Skeletal muscle satellite cell (primary cell): ENCODE measurements at regions not wholly inside any gene's neighbourhood (a gene's known extent, or its start where the extent isn't known, plus 50 kb on each side); places are given as distances from the start of the nearest gene placed in this dataset.

Experiments
- H3K27me3 ChIP-seq: 2 replicates; pipeline ENCODE4 v1.7.0; 2013; ENCODE audit warnings: low read length; ENCODE audit not compliant: control insufficient read depth, insufficient read depth
- H3K36me3 ChIP-seq: 2 replicates; pipeline ENCODE4 v1.7.0; 2013; ENCODE audit warnings: mild to moderate bottlenecking, control low read depth, low read length; ENCODE audit not compliant: insufficient read depth
- H3K4me1 ChIP-seq: 2 replicates; pipeline ENCODE4 v1.7.0; 2013; ENCODE audit warnings: low read length; ENCODE audit not compliant: control insufficient read depth, insufficient read depth
- H3K4me2 ChIP-seq: 2 replicates; pipeline ENCODE4 v1.7.0; 2013; ENCODE audit warnings: mild to moderate bottlenecking, low read length
- H3K4me3 ChIP-seq: 2 replicates; pipeline ENCODE4 v1.7.0; 2013; ENCODE audit warnings: low read length
- H3K9ac ChIP-seq: 2 replicates; pipeline ENCODE4 v1.7.0; 2013; ENCODE audit warnings: mild to moderate bottlenecking, low read depth, low read length, moderate library complexity
- H3K9me3 ChIP-seq: replicated peaks from 2 replicates; pipeline ENCODE4 v1.7.0; 2013; ENCODE audit warnings: mild to moderate bottlenecking, control low read depth, low read length

DNA sequence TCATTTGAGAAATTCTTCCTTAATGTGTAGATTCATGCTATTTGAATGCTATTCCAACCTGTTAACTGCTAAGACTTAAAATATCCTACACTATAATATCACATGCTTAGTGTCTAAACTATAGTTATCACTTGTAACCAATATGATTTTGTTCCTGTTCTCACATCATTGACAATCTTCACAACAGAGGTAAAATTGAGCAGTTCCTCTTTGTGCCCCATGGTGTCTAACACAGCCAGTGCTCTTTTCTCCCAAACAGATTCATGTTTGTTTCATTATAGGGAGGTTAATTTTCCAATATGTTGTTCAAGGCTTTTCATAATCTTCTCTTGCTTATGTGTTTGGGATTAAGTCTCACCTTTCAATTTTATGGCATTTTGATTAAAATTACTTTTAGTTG lies 591.1 kb downstream of the ZPLD1 start:
- Histone ChIP-seq H3K27me3 (no peaks in the 10 kb centered on the region), H3K9me3 (no peaks in the 10 kb centered on the region), H3K4me2 (no peak overlapping the region), H3K4me3 (no peak overlapping the region), H3K9ac (no peak overlapping the region), H3K36me3 (no peaks in the 10 kb centered on the region), H3K4me1 (no peaks in the 10 kb centered on the region)

DNA sequence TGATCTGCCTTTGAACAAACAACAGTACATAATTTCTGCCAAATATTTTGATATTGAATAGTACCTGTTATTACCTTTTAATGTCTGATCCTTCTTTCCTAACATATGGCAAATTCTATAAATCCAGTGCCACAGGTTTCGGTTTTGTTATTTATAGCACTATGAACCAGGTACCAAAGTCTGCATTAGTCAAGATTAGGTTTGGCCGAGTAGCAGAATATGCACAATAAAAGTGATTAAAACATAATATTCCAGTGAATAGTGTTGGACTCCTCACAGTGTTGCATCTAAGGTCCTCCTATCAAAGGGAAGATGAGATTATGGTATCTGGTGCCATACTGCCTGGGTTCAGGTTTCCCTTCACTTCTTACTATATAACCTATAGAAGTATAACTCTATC lies 599.0 kb downstream of the ZPLD1 start:
- Histone ChIP-seq H3K9me3 (no peaks in the 10 kb centered on the region), H3K4me1 (no peaks in the 10 kb centered on the region), H3K4me2 (no peak overlapping the region)

DNA sequence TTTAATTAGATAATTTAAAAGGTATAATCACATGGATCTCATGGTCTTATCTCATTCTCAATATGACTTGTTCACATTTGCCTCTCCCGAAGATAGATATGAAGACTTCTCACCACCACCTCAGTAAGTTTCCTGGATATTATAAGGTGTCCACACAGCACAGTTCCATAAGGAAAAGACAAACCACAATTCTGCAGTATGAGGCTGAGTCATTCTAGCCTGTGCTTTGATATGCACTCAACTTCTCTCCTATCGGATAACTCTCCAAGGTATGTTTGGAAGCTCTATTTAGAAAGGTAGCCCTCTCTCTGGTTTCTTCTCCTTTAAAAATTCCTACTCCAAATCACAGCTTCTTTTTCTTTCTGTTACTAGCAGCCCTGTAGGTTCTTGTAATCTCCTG lies 612.8 kb downstream of the ZPLD1 start:
- Histone ChIP-seq H3K4me1 (no peaks in the 10 kb centered on the region), H3K4me2 (no peak overlapping the region), H3K9ac (no peak overlapping the region), H3K9me3 (no peaks in the 10 kb centered on the region), H3K36me3 (no peaks in the 10 kb centered on the region), H3K27me3 (no peaks in the 10 kb centered on the region), H3K4me3 (no peak overlapping the region)

More for the DNA sequence above, 599.0 kb downstream of the ZPLD1 start:
- Histone ChIP-seq H3K36me3 (no peaks in the 10 kb centered on the region), H3K4me3 (no peak overlapping the region), H3K9ac (no peak overlapping the region), H3K27me3 (no peaks in the 10 kb centered on the region)

DNA sequence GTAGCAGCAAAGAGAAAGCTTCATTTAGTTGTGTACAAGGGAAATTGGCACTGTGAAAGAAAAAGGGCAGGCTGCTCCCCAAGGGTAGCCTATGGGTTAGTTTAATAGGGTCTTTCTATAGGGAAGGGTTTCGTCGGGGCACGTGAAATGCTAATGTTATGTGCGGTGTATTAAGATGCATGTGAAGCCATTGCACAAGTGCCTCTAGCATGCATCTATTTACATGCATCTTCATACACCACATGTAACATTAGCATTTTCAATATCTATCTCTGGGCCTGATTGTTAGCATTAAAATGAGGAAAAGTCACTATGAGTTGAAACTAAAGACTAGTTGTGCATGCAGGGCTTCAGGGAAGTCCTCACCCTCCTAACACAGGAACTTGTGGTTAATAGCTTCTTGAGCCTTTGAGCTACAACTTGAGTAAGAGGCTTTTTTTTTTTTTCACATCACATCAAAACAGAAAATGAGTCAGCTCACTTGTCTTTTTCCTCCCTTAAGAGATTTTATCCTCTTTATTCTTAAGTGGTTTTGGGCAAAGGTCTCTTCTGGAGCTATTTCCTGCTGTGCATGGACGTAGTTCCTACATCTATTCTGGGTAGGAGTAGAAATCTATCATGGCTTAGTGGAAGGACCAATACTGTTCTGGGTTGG lies 613.4 kb downstream of the ZPLD1 start:
- no peak overlapping the region for H3K4me3 ChIP-seq
- H3K27me3 ChIP-seq = no peaks in the 10 kb centered on the region
- H3K9ac ChIP-seq = no peak overlapping the region
- no peaks in the 10 kb centered on the region for H3K9me3 ChIP-seq
- H3K36me3 ChIP-seq = no peaks in the 10 kb centered on the region
- H3K4me2 ChIP-seq = no peak overlapping the region
- no peaks in the 10 kb centered on the region for H3K4me1 ChIP-seq

DNA sequence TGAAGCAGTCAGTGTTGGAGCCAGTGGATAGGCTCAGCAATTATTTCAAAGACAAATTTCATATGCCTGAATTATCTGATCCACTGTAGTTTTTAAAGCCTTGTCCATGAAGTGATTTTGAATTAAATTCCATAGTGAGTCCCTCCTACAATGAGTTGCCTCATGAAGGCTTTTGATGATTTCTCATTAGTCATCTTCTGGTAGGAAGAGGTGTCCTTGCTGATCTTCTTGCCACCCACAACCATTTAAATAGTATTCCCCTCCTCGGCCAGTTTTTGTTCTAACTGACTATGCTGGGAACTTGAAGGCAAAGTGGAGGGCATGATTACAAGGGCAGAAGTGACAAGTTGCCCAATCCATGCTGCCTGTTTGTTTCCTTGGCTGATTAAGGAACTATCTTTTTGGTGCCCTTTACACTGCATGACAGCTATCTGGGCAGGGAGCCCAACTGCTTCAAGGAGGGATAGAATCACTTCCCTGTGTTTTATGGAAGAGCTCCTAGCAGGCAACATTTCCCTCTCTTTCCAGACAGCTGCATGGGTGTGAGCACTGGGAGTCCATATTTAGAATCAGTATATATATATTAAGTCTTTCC lies 617.5 kb downstream of the ZPLD1 start:
- no peak overlapping the region for H3K4me3 ChIP-seq
- no peak overlapping the region for H3K9ac ChIP-seq
- H3K36me3 ChIP-seq = no peaks in the 10 kb centered on the region
- H3K27me3 ChIP-seq = no peaks in the 10 kb centered on the region
- no peaks in the 10 kb centered on the region for H3K9me3 ChIP-seq
- no peak overlapping the region for H3K4me2 ChIP-seq
- H3K4me1 ChIP-seq = no peaks in the 10 kb centered on the region

DNA sequence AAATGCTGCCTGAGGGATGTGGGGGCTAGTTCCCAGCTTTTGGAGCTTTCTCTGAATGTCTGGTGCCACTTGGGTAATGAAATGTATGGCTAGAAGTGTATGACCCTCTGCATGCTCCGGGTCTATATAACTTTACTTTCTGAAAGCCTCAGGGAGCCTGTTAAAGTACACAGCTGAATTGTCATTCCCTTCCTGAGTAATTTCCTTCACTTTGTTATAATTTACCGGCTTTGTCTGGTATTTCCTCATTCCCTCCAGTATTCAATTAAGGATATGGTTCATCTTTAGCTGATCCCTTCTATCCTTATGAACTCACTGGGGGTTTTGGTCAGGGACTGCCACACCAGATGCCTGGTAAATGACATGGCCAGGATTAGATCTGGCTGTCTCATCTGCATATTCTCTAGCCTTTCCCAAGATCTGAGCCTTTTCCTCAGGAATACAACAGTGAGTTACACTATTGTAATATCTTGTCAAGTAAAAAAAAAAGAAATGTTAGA lies 620.3 kb downstream of the ZPLD1 start:
- Histone ChIP-seq H3K4me2 (no peak overlapping the region), H3K27me3 (no peaks in the 10 kb centered on the region), H3K9me3 (no peaks in the 10 kb centered on the region), H3K9ac (no peak overlapping the region), H3K4me3 (no peak overlapping the region), H3K36me3 (no peaks in the 10 kb centered on the region), H3K4me1 (no peaks in the 10 kb centered on the region)

DNA sequence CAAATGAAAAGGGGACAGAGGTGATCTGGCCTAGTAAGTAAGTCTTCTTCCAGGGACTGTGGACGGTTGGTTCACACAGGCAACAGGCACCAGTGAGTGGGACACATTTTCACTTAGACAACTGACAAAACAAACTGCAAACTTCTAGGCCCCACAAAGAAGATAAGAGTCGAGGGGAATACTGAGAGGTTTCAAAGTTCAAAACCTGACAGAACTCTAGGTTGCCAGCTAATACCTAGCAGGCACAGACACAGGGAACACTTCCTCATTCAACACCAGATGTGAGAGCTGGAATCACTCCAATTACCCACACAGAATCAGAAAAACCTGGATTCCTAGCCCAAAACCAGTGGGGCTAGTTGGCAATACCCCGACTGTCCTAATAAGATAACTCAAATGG lies 621.7 kb downstream of the ZPLD1 start:
- Histone ChIP-seq H3K9ac (no peak overlapping the region), H3K4me2 (no peak overlapping the region), H3K4me3 (no peak overlapping the region), H3K36me3 (no peaks in the 10 kb centered on the region), H3K27me3 (no peaks in the 10 kb centered on the region), H3K4me1 (no peaks in the 10 kb centered on the region), H3K9me3 (no peaks in the 10 kb centered on the region)

DNA sequence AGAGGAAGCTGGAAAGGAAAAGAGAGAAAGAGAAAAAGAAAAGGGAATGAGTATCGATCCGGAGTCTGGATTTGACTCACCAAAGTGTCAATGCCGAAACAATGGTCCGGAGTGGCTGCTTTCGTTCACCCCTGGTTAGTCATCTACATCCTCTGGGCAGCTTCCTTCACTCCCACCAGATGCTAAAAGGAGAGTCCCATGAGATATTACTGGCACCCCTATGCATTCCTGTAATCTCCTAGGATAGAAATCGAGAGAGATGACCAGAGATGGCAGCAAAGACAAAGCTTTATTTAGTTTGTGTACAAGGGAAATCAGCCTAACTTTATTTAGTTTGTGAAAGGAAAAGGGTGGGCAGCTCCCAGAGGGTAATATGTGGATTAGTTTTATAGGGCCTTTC lies 622.2 kb downstream of the ZPLD1 start:
- no peak overlapping the region for H3K9ac ChIP-seq
- no peaks in the 10 kb centered on the region for H3K27me3 ChIP-seq
- H3K4me2 ChIP-seq = no peak overlapping the region
- no peaks in the 10 kb centered on the region for H3K9me3 ChIP-seq
- H3K4me1 ChIP-seq = no peaks in the 10 kb centered on the region
- no peaks in the 10 kb centered on the region for H3K36me3 ChIP-seq
- H3K4me3 ChIP-seq = no peak overlapping the region

DNA sequence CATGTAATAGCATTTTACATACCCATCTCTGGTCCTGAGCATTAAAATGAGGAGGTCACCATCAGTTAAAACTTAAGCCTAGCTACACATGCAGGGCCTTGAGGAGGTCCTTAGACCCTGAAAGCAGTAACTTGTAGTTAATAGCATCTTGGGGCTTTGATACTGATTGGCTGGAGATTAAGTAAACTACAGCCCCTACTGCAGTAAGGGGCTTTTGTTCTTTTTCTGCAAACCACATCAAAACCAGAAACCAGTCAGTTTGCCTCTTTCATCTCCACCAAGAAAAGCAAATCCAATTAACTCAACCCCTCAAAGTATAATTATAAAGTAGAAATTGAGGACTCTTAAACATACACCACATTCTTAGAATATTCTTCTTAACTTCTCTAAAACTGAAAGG lies 622.7 kb downstream of the ZPLD1 start:
- Histone ChIP-seq H3K4me3 (no peak overlapping the region), H3K27me3 (no peaks in the 10 kb centered on the region), H3K4me2 (no peak overlapping the region), H3K36me3 (no peaks in the 10 kb centered on the region), H3K9me3 (no peaks in the 10 kb centered on the region), H3K9ac (no peak overlapping the region), H3K4me1 (no peaks in the 10 kb centered on the region)

DNA sequence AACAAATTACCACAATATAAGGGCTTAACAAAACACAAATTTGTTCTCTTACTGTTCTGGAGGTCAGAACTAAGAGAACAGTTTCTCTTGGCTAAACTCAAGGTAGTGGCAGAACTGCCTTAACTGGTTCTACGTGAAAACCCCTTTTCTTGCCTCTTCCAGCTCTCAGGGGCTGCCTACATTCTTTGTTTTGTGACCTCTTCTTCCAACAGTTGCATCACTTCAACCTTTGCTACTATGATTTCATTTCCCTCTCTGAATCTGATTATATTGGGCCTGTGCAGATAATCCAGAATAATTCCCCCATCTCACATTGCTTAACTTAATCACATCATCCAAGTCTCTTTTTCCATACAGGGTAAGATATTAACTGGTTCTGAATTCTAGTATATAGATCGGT lies 624.6 kb downstream of the ZPLD1 start:
- no peaks in the 10 kb centered on the region for H3K27me3 ChIP-seq
- no peak overlapping the region for H3K4me3 ChIP-seq
- H3K4me1 ChIP-seq = no peaks in the 10 kb centered on the region
- H3K9me3 ChIP-seq = no peaks in the 10 kb centered on the region
- no peak overlapping the region for H3K9ac ChIP-seq
- no peaks in the 10 kb centered on the region for H3K36me3 ChIP-seq
- no peak overlapping the region for H3K4me2 ChIP-seq

DNA sequence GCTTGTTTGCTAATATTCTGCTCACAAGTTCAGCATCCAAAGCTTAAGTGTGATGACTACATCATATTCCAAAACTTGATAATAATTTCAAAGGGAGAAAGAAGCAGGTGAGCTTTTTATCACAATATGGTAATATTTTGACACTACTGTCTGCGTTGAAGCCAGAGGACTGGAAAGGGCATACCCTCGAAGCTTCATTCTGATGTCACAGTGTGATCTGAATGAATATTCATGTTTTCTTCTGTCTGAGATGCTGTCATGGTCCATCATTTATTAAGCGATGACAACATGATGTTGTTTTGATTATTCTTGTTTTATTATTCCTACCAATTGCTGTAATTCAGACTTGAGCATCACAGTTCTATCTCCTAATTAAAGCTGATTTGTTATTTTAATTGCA lies 625.4 kb downstream of the ZPLD1 start:
- no peak overlapping the region for H3K4me2 ChIP-seq
- H3K9ac ChIP-seq = no peak overlapping the region
- H3K4me1 ChIP-seq = no peaks in the 10 kb centered on the region
- H3K36me3 ChIP-seq = no peaks in the 10 kb centered on the region
- no peaks in the 10 kb centered on the region for H3K27me3 ChIP-seq
- H3K4me3 ChIP-seq = no peak overlapping the region
- H3K9me3 ChIP-seq = no peaks in the 10 kb centered on the region

DNA sequence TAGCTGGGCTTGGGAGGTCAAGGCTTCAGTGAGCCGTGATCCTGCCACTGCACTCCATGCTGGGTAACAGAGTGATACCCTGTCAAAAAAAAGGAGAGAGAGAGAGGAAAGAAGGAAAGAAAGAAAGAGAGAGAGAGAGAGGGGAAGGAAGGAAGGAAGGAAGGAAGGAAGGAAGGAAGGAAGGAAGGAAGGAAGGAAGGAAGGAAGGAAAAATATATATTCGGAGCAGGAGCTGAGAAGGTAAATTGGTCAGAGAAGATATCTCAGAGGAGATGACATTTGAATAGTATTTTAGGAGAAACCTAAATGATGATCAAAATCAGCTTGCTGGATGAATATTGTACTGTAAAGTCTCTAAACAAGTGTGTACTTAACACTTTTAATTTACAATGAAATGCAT lies 633.1 kb downstream of the ZPLD1 start:
- H3K4me2 ChIP-seq = no peak overlapping the region
- H3K27me3 ChIP-seq = no peaks in the 10 kb centered on the region
- H3K9me3 ChIP-seq = no peaks in the 10 kb centered on the region
- no peaks in the 10 kb centered on the region for H3K36me3 ChIP-seq
- no peaks in the 10 kb centered on the region for H3K4me1 ChIP-seq
- H3K4me3 ChIP-seq = no peak overlapping the region
- H3K9ac ChIP-seq = no peak overlapping the region
